ENCODE measurements at regions not wholly inside any gene's neighbourhood (a gene's known extent, or its start where the extent isn't known, plus 50 kb on each side); places are given as distances from the start of the nearest gene placed in this dataset.

DNA sequence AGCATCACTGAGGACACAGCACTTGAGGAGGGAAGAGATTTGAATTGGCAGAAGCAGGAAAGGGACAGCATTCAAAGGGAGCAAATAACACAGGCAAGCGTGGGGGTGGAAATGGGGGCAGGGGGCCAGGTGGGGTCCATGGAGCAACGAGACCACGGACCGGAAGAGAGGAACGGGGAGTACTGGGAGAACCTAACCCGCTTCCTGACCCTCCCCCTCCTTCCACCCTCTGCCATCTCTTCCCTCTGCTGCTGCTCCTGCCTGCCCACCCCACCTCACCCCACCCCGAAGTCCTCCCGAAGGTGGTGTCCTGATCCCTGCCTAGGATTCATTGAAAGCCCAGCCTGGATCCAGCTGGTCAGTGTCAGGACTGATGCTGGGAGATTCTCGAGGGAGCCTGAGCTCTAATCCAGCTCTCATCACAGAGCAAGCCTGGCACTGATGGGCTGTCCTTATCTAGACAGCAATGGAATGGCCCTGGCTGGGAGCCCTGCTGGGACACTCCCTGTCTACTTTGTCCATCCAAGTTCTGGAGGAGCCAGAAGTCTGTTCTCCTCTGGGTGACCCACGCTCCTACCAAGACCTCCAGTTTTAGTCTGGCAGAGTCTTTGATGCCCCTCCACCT, 105.0 kb downstream of the TRIM29 start:
- 20% methylated on average over 9 of the region's 10 CpGs for WGBS (ENCODE audit: low lambda C conversion rate)
- Histone ChIP-seq H3K4me3 (replicated peaks in 1 of 3; ENCODE audit: insufficient read depth in 1 of 3, low read depth in 2 of 3, low read length in 3 of 3) (no peak overlapping the region), H3K4me2 (ENCODE audit: low read depth, low read length) (no peak overlapping the region), H3K9ac (ENCODE audit: insufficient read depth, low read depth, low read length) (no peak overlapping the region), H3K27ac (ENCODE audit: extremely low read length, insufficient read depth, low read length) (no peak overlapping the region), H4K20me1 (ENCODE audit: insufficient read depth, low read length) (no peaks in the 10 kb centered on the region), H3K79me2 (ENCODE audit: insufficient read depth, low read length) (no peaks in the 10 kb centered on the region), H3K27me3 (ENCODE audit: control insufficient read depth in 1 of 2, insufficient read depth in 2 of 2, low read length in 2 of 2) (peaks cover 2 to 50% of the 10 kb centered on the region in 2 experiments; a peak in 4 of 5 replicates), H2AFZ (ENCODE audit: low read length) (no peak overlapping the region), H3K36me3 (replicated peaks in 1 of 2; ENCODE audit: control insufficient read depth in 1 of 2, insufficient read depth in 2 of 2, low read length in 2 of 2) (no peaks in the 10 kb centered on the region), H3K4me1 (ENCODE audit: insufficient read depth, low read length) (no peaks in the 10 kb centered on the region), H3K9me3 (ENCODE audit: low read length) (no peaks in the 10 kb centered on the region)
- no TSS peak for BruUV-seq (replicated peaks)
- no peak for DNase-seq (ENCODE audit: low spot score)
- no peak for ATAC-seq
- intact Hi-C loops (cut with micrococcal nuclease; ENCODE audit: unreplicated experiment): no loop called here
- in situ Hi-C loops (cut with HindIII; ENCODE audit: extremely low pct_ligation_motif_present, low pct_unique_long_range_greater_than_20kb): no loop called here
- ChIA-PET CTCF (ENCODE audit: low intra/inter-chr PET ratio, low total read pairs) (no interaction called here), POLR2A (no interaction called here)
- no peak for FAIRE-seq
- TF ChIP-seq SRSF9 (IDR thresholded peaks at IDR 0.05; ENCODE audit: borderline replicate concordance, insufficient read depth, low read depth, low read length, poor library complexity, severe bottlenecking) (no peak), ZNF446 (CRISPR knock-in tag; IDR thresholded peaks at IDR 0.05) (no peak), ZFP1 (CRISPR knock-in tag; IDR thresholded peaks at IDR 0.05) (no peak), SP1 (IDR thresholded peaks at IDR 0.05) (no peak), SP1 (CRISPR knock-in tag; IDR thresholded peaks at IDR 0.05) (no peak), CBX2 (IDR thresholded peaks at IDR 0.05; ENCODE audit: low read depth, low read length) (no peak), CBX2 (CRISPR knock-in tag; IDR thresholded peaks at IDR 0.05; ENCODE audit: low read depth) (no peak), MEF2D (CRISPR knock-in tag; IDR thresholded peaks at IDR 0.05) (no peak), ZNF703 (CRISPR knock-in tag; IDR thresholded peaks at IDR 0.05; ENCODE audit: borderline replicate concordance) (no peak), HNRNPH1 (optimal IDR thresholded peaks at IDR 0.05; ENCODE audit: low read depth, low read length) (no peak), SIN3A (IDR thresholded peaks at IDR 0.05; ENCODE audit: borderline replicate concordance, low read depth, low read length) (no peak)
- TF ChIP-seq, protein P1, sequence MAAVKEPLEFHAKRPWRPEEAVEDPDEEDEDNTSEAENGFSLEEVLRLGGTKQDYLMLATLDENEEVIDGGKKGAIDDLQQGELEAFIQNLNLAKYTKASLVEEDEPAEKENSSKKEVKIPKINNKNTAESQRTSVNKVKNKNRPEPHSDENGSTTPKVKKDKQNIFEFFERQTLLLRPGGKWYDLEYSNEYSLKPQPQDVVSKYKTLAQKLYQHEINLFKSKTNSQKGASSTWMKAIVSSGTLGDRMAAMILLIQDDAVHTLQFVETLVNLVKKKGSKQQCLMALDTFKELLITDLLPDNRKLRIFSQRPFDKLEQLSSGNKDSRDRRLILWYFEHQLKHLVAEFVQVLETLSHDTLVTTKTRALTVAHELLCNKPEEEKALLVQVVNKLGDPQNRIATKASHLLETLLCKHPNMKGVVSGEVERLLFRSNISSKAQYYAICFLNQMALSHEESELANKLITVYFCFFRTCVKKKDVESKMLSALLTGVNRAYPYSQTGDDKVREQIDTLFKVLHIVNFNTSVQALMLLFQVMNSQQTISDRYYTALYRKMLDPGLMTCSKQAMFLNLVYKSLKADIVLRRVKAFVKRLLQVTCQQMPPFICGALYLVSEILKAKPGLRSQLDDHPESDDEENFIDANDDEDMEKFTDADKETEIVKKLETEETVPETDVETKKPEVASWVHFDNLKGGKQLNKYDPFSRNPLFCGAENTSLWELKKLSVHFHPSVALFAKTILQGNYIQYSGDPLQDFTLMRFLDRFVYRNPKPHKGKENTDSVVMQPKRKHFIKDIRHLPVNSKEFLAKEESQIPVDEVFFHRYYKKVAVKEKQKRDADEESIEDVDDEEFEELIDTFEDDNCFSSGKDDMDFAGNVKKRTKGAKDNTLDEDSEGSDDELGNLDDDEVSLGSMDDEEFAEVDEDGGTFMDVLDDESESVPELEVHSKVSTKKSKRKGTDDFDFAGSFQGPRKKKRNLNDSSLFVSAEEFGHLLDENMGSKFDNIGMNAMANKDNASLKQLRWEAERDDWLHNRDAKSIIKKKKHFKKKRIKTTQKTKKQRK (IDR thresholded peaks at IDR 0.05; ENCODE audit: low read length): no peak
- TF ChIP-seq, protein P2, sequence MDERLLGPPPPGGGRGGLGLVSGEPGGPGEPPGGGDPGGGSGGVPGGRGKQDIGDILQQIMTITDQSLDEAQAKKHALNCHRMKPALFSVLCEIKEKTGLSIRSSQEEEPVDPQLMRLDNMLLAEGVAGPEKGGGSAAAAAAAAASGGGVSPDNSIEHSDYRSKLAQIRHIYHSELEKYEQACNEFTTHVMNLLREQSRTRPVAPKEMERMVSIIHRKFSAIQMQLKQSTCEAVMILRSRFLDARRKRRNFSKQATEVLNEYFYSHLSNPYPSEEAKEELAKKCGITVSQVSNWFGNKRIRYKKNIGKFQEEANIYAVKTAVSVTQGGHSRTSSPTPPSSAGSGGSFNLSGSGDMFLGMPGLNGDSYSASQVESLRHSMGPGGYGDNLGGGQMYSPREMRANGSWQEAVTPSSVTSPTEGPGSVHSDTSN (CRISPR knock-in tag; IDR thresholded peaks at IDR 0.05): no peak
- TF ChIP-seq, protein P3, sequence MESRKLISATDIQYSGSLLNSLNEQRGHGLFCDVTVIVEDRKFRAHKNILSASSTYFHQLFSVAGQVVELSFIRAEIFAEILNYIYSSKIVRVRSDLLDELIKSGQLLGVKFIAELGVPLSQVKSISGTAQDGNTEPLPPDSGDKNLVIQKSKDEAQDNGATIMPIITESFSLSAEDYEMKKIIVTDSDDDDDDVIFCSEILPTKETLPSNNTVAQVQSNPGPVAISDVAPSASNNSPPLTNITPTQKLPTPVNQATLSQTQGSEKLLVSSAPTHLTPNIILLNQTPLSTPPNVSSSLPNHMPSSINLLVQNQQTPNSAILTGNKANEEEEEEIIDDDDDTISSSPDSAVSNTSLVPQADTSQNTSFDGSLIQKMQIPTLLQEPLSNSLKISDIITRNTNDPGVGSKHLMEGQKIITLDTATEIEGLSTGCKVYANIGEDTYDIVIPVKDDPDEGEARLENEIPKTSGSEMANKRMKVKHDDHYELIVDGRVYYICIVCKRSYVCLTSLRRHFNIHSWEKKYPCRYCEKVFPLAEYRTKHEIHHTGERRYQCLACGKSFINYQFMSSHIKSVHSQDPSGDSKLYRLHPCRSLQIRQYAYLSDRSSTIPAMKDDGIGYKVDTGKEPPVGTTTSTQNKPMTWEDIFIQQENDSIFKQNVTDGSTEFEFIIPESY (CRISPR knock-in tag; IDR thresholded peaks at IDR 0.05): no peak

All from HepG2 (cell line).